ENCODE measurements at regions not wholly inside any gene's neighbourhood (a gene's known extent, or its start where the extent isn't known, plus 50 kb on each side); places are given as distances from the start of the nearest gene placed in this dataset.

GRCh38 chr13:89571676-89572075 is 1775.8 kb upstream of the MIR17HG start:
- DNase-seq (ENCODE audit: low spot score) = no peak

- no peak for DNase-seq (ENCODE audit: low spot score)
Measured at GRCh38 chr13:89574077-89574476, 1773.4 kb upstream of the MIR17HG start.

- DNase-seq (ENCODE audit: low spot score) = no peak
Measured at GRCh38 chr13:89577301-89577700, 1770.2 kb upstream of the MIR17HG start.

- DNase-seq (ENCODE audit: low spot score) = no peak
Measured at GRCh38 chr13:89584058-89584620, 1763.3 kb upstream of the MIR17HG start.

- DNase-seq (ENCODE audit: low spot score) = no peak
Measured at GRCh38 chr13:89602655-89603054, 1744.8 kb upstream of the MIR17HG start.

GRCh38 chr13:89603187-89603586 is 1744.3 kb upstream of the MIR17HG start:
- no peak for DNase-seq (ENCODE audit: low spot score)

GRCh38 chr13:89609318-89609717 is 1738.2 kb upstream of the MIR17HG start:
- DNase-seq (ENCODE audit: low spot score) = no peak

- DNase-seq (ENCODE audit: low spot score) = no peak
Measured at GRCh38 chr13:89610331-89610730, 1737.2 kb upstream of the MIR17HG start.

GRCh38 chr13:89610881-89611280 is 1736.6 kb upstream of the MIR17HG start:
- DNase-seq (ENCODE audit: low spot score) = no peak

- DNase-seq (ENCODE audit: low spot score) = no peak
Measured at GRCh38 chr13:89627996-89628395, 1719.5 kb upstream of the MIR17HG start.

GRCh38 chr13:89628567-89628966 is 1718.9 kb upstream of the MIR17HG start:
- DNase-seq (ENCODE audit: low spot score) = no peak

- DNase-seq (ENCODE audit: low spot score) = no peak
Measured at GRCh38 chr13:89650226-89650625, 1697.3 kb upstream of the MIR17HG start.

GRCh38 chr13:89660752-89661151 is 1686.7 kb upstream of the MIR17HG start:
- no peak for DNase-seq (ENCODE audit: low spot score)

GRCh38 chr13:89673789-89674311 is 1673.6 kb upstream of the MIR17HG start:
- DNase-seq (ENCODE audit: low spot score) = no peak

GRCh38 chr13:89678466-89679121 is 1668.9 kb upstream of the MIR17HG start:
- no peak for DNase-seq (ENCODE audit: low spot score)

GRCh38 chr13:89684896-89685295 is 1662.6 kb upstream of the MIR17HG start:
- DNase-seq (ENCODE audit: low spot score) = no peak

GRCh38 chr13:89686171-89686570 is 1661.3 kb upstream of the MIR17HG start:
- DNase-seq (ENCODE audit: low spot score) = no peak

- no peak for DNase-seq (ENCODE audit: low spot score)
Measured at GRCh38 chr13:89687066-89687465, 1660.4 kb upstream of the MIR17HG start.

GRCh38 chr13:89688918-89689317 is 1658.6 kb upstream of the MIR17HG start:
- peak; percentile 13 for DNase-seq (ENCODE audit: low spot score)

GRCh38 chr13:89694451-89694850 is 1653.0 kb upstream of the MIR17HG start:
- no peak for DNase-seq (ENCODE audit: low spot score)

- peak; percentile 33 for DNase-seq (ENCODE audit: low spot score)
Measured at GRCh38 chr13:89695343-89696257, 1651.9 kb upstream of the MIR17HG start.

GRCh38 chr13:89701913-89702312 is 1645.6 kb upstream of the MIR17HG start:
- no peak for DNase-seq (ENCODE audit: low spot score)

- DNase-seq (ENCODE audit: low spot score) = no peak
Measured at GRCh38 chr13:89704040-89704439, 1643.4 kb upstream of the MIR17HG start.

All from mucosa of gallbladder (tissue), 1 donor.